C4-2B (cell line): ENCODE measurements at regions not wholly inside any gene's neighbourhood (a gene's known extent, or its start where the extent isn't known, plus 50 kb on each side); places are given as distances from the start of the nearest gene placed in this dataset.

Experiments
- H3K27ac ChIP-seq: fragments of 450-650 bp; 2 replicates; pipeline ENCODE4 v1.5.1; 2017
- CTCF ChIP-seq: fragments of 450-650 bp; conservative IDR thresholded peaks from 2 replicates; pipeline ENCODE4 v1.5.1; 2017; ENCODE audit warnings: mild to moderate bottlenecking
- ZFX ChIP-seq: fragments of 450-650 bp; IDR thresholded peaks from 2 replicates; pipeline ENCODE4 v1.6.1; 2017

- no peak overlapping the region for H3K27ac ChIP-seq
- no peak for TF ChIP-seq ZFX
- TF ChIP-seq CTCF = no peak
These were observed 155.9 kb downstream of the BARHL2 start for GRCh38 chr1:90561103-90561783.

GRCh38 chr1:90558754-90559378 lies 158.2 kb downstream of the BARHL2 start:
- H3K27ac ChIP-seq = no peak overlapping the region
- no peak for TF ChIP-seq CTCF
- no peak for TF ChIP-seq ZFX

GRCh38 chr1:90558126-90558525 lies 159.0 kb downstream of the BARHL2 start:
- H3K27ac ChIP-seq = no peak overlapping the region
- TF ChIP-seq CTCF (no peak), ZFX (no peak)

- H3K27ac ChIP-seq = no peak overlapping the region
- TF ChIP-seq CTCF (no peak), ZFX (no peak)
These were observed 159.4 kb downstream of the BARHL2 start for GRCh38 chr1:90557706-90558105.

GRCh38 chr1:90550626-90551406 lies 166.3 kb downstream of the BARHL2 start:
- TF ChIP-seq ZFX (no peak), CTCF (peak; percentile 20)
- H3K27ac ChIP-seq = no peak overlapping the region

GRCh38 chr1:90544356-90544755 lies 172.7 kb downstream of the BARHL2 start:
- TF ChIP-seq CTCF (no peak), ZFX (no peak)
- H3K27ac ChIP-seq = no peak overlapping the region
